GM19351 (cell line): ENCODE measurements at regions not wholly inside any gene's neighbourhood (a gene's known extent, or its start where the extent isn't known, plus 50 kb on each side); places are given as distances from the start of the nearest gene placed in this dataset.

ENCODE experiments used
- ATAC-seq: cut with Tn5 transposase; IDR thresholded peaks from one replicate; pipeline ENCODE4 v1.9.1; 2021; ENCODE audit warnings: mild to moderate bottlenecking, moderate library complexity; ENCODE audit not compliant: unreplicated experiment

- no peak for ATAC-seq
These were observed 326.1 kb upstream of the NCAM1 start for GRCh38 chr11:112634995-112635737.

DNA sequence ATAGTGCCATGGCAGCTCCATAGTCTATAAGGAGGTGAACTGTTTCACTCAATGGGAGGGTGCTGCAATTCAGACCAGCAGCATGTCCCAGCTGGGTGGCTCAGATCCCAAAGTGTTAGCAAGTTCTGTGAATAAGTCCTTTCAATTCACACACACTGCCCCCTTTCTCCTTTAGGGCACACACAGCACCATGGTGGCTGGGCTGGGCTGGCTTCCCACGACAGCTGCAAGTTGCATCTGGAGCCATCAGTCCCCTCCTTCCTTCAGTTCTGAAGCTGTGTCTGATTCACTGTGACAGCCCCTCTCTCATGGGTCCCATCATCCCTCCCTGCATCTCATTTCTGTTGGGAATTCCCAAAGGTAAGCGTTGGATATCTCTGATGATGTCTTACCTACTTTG lies 324.1 kb upstream of the NCAM1 start:
- ATAC-seq: no peak

DNA sequence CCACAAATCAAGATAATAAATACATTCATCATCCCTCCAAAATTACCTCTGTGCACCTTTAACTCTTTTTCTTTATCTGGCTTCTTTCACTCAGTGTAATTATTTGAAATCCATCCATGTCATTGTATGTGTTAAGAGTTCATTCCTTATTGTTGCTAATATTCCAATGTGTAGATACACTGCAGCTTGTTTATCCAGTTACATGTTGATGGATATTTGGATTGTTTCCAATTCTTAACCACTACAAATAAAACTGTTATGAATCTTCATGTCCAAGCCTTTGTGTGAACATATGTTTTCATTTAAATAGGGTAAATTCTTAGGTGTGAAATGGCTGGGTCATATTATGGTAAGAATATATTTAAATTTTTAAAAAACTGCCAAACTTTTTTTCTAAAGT lies 323.3 kb upstream of the NCAM1 start:
- no peak for ATAC-seq

GRCh38 chr11:112639469-112639868 lies 321.8 kb upstream of the NCAM1 start:
- no peak for ATAC-seq

DNA sequence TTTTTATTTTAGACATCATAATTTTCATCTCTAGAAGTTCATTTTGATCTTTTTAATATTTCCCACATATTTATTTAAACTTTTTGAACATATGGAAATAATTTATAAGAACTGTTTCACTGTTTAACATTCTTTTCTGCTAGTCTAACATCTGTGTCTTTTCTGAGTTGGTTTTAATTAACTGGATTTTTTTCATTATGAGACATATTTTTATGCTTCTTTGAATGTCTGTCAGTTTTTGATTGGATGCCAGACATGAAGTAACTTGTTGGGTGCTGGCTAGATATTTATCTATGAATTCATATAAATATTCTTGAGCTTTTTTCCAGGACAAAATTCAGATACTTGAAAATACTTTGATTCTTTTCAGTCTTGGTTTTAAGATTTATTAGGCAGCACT lies 317.8 kb upstream of the NCAM1 start:
- ATAC-seq: no peak

DNA sequence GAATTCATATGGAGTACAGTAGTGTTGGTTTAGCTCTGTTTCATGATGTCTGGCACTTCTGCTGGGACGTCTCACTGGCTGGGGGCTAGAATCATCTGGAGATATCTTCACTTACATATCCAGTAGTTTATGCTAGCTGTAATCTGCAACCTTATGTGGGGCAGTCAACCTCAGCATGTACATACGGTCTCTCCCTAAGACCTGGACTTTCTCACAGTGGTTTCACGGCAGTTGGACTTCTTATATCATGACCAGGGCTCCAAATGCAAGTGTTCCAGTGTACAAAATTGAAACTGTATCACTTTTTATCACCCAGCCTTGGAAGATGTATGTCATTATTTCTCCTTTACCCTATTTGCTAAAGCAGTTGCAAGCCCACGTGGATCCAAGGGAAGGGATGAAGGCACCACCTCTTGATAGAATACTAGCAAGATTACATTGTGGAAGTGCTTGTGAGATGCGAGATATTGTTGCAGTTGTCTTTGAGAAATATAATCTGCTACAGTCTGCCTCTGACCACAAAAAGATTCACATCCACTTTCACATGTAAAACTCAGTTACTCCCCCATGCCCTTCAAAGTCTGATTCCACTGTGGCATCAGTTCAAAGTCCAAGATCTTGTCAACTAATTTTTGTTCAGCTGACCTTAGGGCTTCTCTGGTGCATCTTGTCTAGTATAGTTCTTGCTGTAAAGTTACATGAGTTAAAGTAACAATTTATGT lies 316.6 kb upstream of the NCAM1 start:
- peak; percentile 91 for ATAC-seq

DNA sequence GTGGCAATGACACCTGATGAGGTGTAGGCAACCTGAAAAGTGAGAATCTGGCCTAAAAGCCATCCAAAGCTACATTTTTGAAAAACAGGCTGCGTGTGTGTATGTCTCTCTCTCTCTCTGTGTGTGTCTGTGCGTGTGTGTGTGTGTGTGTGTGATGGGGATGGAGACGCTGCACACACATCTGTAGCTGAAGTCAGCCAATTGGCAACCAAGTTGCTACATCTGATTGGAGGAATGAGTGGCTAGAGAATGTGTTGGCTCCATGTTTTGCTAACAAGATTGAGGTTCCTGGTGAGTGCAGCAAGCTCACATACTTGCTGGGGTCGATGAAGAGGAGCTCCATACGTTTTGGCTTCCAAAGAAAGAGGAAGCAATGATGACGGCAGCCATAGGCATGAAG lies 311.4 kb upstream of the NCAM1 start:
- no peak for ATAC-seq

DNA sequence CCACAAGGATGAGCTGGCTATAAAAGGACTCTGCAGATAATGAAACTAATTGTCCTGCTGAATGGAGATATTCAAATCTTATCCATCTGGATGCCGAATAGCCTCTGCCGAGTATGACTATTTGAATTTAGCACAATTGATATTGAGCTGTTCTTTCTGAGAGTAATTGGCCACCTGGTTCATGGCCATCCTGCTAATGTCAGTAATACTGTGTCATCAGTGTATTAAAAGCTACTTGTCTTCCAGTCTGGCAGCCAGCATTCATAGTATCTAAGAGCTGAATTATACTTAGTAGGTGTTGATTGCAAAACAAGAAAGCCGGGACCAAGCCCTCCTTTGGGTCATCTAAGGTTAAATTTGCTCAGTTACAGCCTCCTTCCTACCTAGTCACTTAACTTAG lies 310.7 kb upstream of the NCAM1 start:
- no peak for ATAC-seq

GRCh38 chr11:112651386-112651785 lies 309.8 kb upstream of the NCAM1 start:
- ATAC-seq: no peak

DNA sequence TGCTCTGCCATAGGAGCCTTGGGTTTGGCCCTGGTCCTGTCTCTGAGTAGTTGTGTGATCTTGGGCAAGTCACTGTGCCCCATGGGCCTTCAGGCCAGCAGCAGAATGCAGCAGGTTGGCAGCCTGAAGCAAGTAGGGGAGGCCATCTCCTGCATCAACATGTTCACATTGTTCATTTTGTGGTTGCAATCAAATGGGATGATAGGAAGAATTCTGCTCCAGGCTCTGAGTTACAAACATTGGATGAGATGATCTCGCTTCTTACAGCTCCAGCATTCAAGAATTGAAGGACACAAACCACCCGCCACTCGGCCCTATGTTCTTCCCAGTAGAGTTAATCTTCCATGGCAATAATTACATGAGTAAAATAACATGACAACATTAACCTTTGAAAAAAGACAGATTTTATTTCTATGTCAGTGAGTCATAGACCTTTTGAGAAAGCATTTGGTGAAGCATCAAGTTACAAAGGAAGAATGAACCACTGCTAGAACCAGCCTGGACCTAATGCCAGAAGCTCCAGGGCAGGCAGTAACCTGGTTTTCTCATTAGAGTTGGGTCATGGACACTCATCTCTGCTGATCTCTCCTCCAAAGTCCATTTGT lies 308.3 kb upstream of the NCAM1 start:
- no peak for ATAC-seq

DNA sequence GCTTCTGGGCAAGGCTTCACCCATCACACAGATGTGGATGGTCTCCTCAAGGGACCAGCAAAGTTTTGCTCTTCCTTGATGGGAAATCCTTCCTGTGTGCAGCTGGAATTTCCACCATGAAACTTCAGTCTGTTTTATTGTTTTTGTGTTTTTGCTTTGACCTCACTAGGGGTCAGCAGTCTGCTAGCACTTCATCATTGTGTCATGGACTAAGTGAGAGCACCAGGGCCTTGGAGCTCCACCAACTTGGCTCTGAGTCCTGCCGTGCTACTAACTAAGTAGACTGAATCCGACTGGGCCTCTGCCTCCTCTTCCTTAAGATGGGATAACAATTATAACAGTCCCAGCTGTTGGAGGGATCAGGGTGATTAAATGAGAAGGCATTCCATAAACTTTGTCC lies 305.8 kb upstream of the NCAM1 start:
- ATAC-seq: no peak

DNA sequence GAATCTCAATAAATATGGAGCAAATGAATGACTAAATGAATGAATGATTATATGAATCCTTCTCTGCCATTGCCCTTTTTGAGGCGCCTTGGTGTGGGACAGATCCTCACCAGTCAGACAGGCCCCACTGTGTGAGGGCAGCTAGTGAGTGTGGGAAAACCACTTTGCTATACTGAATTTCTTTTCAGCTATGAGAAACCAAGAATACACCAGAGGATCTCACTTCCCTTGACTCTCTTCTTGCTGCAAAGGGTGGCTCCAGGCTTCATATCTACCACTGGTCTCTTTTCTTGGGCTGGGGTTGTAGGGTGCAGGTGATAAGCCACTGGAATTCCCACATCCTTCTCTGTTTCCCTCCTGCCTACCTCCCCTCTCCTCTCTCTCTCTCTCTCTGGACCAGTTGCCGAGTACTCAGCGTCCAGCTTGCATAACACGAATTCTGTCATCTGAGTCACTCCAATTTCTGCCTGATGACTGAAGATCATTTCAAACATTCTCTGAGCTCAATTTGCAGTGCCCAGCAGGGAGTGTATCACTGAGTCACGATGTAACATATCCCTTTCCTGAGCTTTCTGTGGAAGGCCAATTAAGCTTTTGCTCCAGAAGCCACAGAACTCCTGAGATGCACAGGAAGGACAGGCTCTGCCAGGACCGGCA lies 304.3 kb upstream of the NCAM1 start:
- peak; percentile 54 for ATAC-seq

DNA sequence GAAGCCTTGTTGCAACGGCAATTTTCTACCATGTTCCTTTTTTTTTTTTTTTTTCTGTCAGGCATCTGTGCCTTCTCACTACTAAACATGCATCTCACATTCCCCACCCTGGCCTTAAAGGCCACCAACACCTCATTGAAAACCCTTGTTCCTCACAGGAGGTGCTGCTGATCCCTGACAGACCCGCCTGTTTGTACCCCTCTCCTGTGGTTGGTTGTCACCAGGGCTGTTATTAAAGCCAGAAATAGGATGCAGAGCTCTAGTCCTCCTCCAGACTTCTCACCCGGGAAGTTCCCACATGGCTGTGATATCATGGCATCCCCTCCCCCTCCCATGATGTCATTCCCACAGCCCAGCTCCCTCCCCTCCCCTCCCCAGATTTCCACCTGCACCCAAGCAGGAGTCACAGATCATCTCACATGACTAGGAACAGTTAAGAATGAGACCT lies 302.8 kb upstream of the NCAM1 start:
- ATAC-seq: no peak

DNA sequence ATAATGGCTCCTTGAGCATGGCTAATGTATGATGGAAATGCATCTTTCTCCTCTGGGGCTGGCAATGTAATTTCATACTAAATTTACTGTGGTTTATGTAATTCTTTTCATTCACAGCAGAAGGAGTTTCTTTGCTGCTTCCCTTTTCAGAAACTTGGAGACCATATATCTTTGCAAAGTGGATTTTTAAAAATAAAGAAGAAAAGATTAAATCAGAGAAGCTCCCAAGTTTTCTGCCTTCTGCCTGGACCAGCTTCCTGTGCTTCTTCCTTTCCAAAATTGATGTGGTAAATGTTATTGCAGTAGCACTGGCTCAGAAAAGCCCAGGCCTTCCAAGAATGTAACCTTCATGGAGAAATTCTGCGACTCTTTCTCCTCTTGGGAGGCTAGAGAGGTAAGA lies 300.1 kb upstream of the NCAM1 start:
- no peak for ATAC-seq

DNA sequence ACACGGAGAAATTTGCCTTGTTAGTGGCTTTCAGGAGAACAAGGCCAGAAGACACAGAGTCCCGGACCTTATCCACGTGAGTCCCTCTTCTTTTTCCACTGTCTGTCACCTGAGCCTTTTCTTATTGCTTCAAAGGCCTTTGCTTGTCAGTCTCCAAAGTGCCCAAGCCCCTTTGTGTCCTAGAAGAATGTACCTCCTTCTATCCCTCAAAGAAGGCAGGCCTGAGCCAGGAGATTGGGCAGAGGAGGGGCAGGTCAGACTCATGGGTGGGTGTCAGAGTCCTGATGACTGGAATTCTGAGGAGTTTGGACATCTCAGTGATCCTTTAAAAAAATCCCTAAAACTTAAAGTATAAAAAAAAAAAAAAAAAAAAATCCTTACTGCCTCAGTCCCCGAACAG lies 299.6 kb upstream of the NCAM1 start:
- ATAC-seq: no peak

GRCh38 chr11:112662554-112662953 lies 298.7 kb upstream of the NCAM1 start:
- no peak for ATAC-seq

GRCh38 chr11:112663947-112664634 lies 297.1 kb upstream of the NCAM1 start:
- no peak for ATAC-seq

- ATAC-seq: no peak
These were observed 295.9 kb upstream of the NCAM1 start for GRCh38 chr11:112665291-112665690.

- no peak for ATAC-seq
These were observed 295.0 kb upstream of the NCAM1 start for GRCh38 chr11:112666253-112666652.

DNA sequence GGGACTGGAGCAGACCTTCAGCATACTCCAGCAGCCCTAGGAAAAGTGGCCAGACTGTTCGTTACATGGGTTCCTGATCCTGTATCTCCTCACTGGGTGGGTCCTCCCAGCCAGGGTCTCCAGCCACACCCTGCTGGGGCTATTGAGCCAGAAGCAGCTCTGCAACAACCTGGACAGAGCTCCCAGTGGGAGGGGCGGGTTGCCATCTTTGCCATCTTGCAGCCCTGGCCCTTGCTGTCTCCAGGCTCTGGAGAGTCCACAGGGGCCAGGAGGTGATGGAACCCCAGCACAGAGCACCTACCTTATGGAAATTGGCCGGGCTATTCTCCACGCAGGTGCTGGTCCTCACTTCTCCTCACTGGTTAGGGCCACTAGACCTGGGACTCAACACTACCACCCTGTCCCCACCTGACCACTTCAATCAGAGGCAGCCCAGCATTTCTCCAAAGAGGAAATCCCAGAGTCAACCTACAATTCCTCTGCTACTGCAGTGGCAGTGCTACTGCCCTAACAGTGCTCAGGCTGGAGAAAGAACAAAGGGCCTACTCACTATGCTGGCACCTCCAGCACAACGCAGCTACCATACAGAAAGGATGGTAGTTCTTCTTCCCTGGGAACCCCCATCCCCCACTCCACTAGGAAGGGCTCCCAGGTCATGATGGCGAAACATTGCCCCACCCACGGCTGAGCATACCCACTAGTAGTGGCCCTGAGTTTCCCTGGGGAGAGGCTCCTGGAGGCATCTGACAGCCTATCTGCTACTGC lies 290.2 kb upstream of the NCAM1 start:
- ATAC-seq: no peak
